ENCODE measurements at regions not wholly inside any gene's neighbourhood (a gene's known extent, or its start where the extent isn't known, plus 50 kb on each side); places are given as distances from the start of the nearest gene placed in this dataset.
"Not testable (repeated sequence)": the region's sequence is repeated elsewhere in the genome, so short reads cannot be mapped to it uniquely, and the experiment has no call there.

GRCh38 chr9:15369238-15369637 is 53.4 kb upstream of the SNAPC3 start:
- Histone ChIP-seq H3K4me3 (no peak overlapping the region), H3K27ac (no peak overlapping the region), H3K36me3 (no peaks in the 10 kb centered on the region), H3K9me3 (no peaks in the 10 kb centered on the region), H3K27me3 (replicated peaks in 1 of 7) (no peaks in the 10 kb centered on the region), H3K4me1 (no peaks in the 10 kb centered on the region)
- no peak for DNase-seq
- intact Hi-C loops (cut with DNase I; ENCODE audit: low total_unique reads) = no loop called here
- TF ChIP-seq POLR2AphosphoS5 (IDR thresholded peaks at IDR 0.05) (no peak), POLR2A (IDR thresholded peaks at IDR 0.05) (no peak)
- TF ChIP-seq, protein P1, sequence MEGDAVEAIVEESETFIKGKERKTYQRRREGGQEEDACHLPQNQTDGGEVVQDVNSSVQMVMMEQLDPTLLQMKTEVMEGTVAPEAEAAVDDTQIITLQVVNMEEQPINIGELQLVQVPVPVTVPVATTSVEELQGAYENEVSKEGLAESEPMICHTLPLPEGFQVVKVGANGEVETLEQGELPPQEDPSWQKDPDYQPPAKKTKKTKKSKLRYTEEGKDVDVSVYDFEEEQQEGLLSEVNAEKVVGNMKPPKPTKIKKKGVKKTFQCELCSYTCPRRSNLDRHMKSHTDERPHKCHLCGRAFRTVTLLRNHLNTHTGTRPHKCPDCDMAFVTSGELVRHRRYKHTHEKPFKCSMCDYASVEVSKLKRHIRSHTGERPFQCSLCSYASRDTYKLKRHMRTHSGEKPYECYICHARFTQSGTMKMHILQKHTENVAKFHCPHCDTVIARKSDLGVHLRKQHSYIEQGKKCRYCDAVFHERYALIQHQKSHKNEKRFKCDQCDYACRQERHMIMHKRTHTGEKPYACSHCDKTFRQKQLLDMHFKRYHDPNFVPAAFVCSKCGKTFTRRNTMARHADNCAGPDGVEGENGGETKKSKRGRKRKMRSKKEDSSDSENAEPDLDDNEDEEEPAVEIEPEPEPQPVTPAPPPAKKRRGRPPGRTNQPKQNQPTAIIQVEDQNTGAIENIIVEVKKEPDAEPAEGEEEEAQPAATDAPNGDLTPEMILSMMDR (IDR thresholded peaks at IDR 0.05 in 8 of 11, conservative IDR thresholded peaks at IDR 0.05 in 3 of 11) = no peak

GRCh38 chr9:15364975-15365553 is 57.6 kb upstream of the SNAPC3 start:
- H3K4me1 ChIP-seq; intact Hi-C loops (cut with DNase I; ENCODE audit: low total_unique reads); H3K36me3 ChIP-seq; H3K9me3 ChIP-seq; DNase-seq; H3K4me3 ChIP-seq; H3K27ac ChIP-seq; H3K27me3 ChIP-seq (replicated peaks in 1 of 7): not testable (repeated sequence)
- WGBS, 5 donors = 85 to 93% (median 91%) methylated on average over 10 to 13 of the region's 13 CpGs

DNA sequence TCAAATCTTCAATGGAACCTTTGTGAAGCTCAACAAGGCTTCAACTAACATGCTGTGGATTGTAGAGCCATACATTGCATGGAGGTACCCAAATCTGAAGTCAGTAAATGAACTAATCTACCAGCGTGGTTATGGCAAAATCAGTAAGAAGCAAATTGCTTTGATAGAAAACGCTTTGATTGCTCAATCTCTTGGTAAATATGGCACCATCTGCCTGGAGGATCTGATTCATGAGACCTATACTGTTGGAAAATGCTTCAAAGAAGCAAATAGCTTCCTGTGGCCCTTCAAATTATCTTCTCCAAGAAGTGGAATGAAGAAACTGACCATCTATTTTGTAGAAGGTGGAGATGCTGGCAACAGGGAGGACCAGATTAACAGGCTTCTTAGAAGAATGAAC is 54.7 kb upstream of the TTC39B start:
- no peak for DNase-seq
- WGBS, 5 donors = 47 to 75% (median 55%) methylated on average over 2 of the region's 2 CpGs
- Histone ChIP-seq H3K9me3 (no peaks in the 10 kb centered on the region), H3K4me1 (peaks cover 0 to 6% (median 0%) of the 10 kb centered on the region in 6 donors), H3K4me3 (no peak overlapping the region), H3K36me3 (no peaks in the 10 kb centered on the region), H3K27ac (no peak overlapping the region), H3K27me3 (replicated peaks in 1 of 7) (no peaks in the 10 kb centered on the region)
- TF ChIP-seq POLR2A (IDR thresholded peaks at IDR 0.05) (no peak), POLR2AphosphoS5 (IDR thresholded peaks at IDR 0.05) (no peak)
- TF ChIP-seq, protein P1 (IDR thresholded peaks at IDR 0.05 in 8 of 11, conservative IDR thresholded peaks at IDR 0.05 in 3 of 11) = no peak
- intact Hi-C loops (cut with DNase I; ENCODE audit: low total_unique reads) = no loop called here

DNA sequence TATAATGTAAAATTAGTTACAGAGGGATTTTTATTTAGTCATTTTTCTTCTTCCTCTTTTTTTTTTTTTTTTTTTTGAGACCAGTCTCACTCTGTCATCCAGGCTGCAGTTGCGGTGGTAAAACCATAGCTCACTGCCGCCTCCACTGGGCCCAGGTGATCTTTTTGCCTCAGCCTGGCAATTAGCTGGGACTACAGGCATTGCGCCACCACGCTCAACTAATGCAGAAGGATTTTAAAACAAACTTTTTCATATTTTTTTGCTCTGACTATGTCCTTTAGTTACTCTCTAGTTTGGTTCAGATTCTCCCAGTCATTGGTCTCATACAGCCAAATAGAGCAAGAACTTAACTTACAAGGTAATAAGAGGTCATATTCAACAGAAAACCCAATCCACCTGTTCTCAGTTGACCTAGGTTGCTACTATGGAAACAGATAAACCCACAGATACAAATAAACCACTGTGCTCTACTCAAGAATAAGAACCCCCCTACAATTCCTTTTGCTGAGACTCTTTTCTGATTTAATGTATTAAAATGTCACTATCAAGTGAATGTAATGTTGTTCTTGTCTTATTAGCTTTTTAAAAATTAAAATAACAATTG is 50.1 kb upstream of the TTC39B start:
- Histone ChIP-seq H3K27ac (no peak overlapping the region), H3K4me1 (peaks cover 0 to 8% (median 0%) of the 10 kb centered on the region in 6 donors), H3K27me3 (replicated peaks in 1 of 7) (no peaks in the 10 kb centered on the region), H3K36me3 (no peaks in the 10 kb centered on the region), H3K9me3 (no peaks in the 10 kb centered on the region), H3K4me3 (no peak overlapping the region)
- intact Hi-C loops (cut with DNase I; ENCODE audit: low total_unique reads) = no loop called here
- 29 to 47% (median 37%) methylated on average over 4 of the region's 4 CpGs for WGBS, 5 donors
- DNase-seq = no peak
- TF ChIP-seq POLR2AphosphoS5 (IDR thresholded peaks at IDR 0.05) (no peak), POLR2A (IDR thresholded peaks at IDR 0.05) (no peak)
- TF ChIP-seq, protein P1 (IDR thresholded peaks at IDR 0.05 in 8 of 11, conservative IDR thresholded peaks at IDR 0.05 in 3 of 11) = peak in 3 of 11 experiments; percentile 23 to 35 (median 24)
